Pons (tissue), 1 donor: ENCODE measurements at regions not wholly inside any gene's neighbourhood (a gene's known extent, or its start where the extent isn't known, plus 50 kb on each side); places are given as distances from the start of the nearest gene placed in this dataset.

Experiments
- DNase-seq: peaks from one replicate; pipeline ENCODE4 v3.0.0-alpha.2; 2016; ENCODE audit warnings: low spot score

DNA sequence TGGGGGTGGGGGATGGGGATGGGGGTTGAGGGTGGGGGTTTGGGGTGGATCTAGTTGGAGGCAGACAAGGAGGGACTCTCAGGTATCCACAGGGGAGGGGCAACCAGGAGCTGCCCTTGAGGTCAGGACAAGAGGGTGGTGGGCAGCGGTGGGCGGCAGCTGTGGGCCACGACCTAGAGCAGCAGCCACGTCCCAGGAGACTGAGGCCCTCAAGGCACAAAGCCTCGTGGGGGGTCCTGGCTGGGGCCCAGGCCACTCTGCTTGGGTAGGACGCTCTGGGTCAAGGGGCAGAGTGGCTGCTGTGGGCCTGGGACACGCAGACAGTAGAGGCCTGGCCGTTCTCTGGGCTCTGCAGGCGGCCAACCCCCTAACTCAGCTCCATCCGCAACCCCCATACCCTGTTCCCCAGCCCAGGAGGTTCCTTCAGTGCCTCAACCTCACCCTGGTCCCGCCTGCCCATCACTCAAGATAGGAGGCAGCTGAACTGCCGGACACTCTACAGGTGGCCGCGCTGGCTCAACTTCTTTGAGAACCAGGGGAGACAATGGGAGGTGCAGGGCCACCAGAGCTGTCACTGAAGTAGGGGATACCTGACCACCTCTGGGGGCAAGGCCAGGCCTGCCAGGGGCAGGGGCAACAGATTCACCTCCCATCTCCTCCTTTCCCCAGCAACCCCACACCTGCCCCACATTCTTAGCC, 75.6 kb downstream of the ENGASE start:
- DNase-seq, result no peak

DNA sequence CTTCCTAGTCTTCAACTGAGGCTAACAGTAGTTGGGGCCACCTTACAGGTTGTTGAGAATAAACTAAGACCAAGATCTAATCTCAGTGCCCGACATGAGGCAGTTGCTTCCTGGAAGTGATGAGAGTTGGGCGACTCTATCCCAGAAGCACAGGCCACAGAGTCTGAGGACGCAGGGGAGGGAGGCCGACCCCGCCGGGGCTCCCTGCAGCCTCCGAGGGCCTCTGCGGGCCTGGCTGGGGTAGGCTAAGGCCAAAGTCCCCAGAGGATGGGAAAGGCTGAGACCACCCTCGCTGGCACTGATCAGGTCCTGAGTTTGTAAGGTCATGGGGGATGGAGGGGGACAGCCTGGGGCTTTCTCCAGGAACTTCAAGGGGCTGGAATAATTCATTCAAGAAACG, 74.0 kb downstream of the ENGASE start:
- no peak for DNase-seq

DNA sequence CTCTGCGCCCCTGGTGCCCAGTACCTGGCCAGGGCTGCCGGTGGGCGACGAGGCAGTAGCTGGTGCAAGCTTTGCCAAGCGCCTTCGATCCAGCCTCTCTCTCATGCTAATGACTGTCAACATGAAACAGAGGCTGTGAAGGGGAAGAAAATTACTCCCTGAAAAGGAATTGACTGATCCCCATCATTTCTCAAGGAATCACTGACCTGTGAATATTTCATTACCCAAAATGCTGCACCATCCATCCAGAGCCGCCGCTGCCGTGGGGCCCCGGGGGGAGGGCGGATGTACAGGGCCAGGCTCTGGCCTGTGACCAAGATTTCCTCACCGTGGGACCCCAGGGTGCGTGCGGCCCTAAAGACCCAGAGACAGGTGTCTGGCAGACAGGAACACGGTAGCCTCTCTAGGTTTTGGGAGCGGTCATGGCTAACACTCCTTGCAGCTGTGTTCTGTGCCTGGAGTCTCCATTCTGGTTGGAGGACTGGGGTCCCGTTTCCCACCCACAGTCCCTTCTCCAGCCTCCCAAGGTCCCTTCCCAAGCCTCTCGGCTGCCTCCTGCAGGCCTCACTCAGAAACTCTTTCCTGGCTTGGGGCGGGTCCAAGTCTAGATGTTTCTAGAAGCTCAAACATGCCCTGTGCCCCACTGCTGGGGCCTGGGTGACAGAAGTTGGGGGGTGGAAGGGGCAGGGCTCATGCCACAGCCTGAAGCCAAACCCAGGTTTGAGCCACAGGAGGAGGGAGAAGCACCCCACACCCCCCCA, 73.3 kb downstream of the ENGASE start:
- no peak for DNase-seq

DNA sequence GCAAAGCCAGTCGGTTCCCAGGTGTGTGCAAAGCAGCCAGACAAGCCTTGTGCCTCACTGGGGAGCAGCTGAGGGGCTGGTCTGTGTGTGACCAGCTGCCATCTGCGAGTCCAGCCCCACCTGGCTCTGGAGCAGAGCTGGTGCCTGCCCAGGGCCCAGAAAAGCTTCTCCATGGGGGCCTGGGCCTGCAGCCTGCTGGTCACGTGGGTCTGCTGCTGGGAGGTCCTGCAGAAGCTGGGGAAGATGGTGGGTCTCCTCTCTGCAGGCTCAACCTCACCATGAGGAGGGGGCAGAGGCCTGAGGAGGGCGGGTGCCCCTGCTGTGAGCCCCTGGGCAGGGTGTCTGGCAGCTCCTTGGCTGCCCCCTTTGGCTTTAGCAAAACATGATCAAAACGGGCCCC, 71.9 kb downstream of the ENGASE start:
- DNase-seq, result no peak

DNA sequence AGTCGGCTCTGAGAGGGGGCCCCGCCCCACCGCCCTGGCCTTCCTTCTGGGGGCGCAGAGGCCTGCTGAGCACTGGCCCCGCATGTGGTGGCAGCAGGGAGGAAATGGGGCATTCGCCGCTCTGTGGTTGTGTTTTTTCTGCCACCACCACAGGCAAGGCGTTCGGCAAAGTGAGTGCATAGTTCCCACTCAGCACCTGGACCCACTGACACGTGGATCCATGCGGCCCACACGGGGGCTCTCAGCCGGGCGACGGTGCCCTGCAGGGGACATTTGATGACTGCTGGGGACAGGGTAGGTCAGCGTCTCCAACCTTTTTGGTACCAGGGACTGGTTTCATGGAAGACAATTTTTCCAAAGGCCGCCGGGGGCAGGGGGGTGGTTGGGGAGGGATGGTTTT, 70.9 kb downstream of the ENGASE start:
- DNase-seq, result no peak

DNA sequence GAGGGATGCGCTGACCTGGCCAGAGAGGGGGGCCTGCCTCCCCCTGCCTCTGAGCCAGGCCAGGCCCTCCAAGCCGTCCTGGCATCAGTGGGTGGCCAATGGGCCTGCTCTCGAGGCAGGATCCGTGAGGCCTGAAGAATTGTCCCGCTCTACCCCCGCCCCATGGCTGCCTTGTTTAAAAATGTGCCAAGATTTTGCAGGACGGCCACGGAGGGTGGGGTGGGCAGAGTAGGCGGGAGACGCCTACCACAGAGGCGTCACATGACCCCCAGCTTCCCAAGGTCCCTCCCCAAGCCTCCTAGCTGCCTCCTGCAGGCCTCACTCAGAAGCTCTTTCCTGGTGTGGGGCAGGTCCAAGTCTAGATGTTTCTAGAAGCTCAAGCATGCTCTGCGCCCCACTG, 69.5 kb downstream of the ENGASE start:
- no peak for DNase-seq

DNA sequence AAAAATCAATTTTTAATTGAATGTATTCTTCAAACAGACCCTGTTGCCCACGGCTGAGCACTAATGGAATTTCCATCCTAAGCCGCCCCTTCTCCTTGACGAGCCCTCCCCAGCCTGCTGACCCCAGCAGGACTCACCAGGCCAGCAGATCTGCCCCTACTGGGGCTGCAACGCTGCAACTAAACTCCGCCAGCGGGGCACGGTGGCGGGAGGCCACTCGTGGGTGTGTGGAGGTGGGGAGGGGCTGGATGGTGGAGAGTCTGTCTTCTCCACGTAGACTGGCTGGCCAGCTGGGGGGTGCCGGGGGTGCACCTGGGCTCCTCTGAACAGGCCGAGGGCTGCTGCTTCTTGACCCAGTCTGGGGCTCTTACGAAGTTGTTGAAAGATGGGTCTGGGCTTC, 67.8 kb downstream of the ENGASE start:
- DNase-seq, result no peak

DNA sequence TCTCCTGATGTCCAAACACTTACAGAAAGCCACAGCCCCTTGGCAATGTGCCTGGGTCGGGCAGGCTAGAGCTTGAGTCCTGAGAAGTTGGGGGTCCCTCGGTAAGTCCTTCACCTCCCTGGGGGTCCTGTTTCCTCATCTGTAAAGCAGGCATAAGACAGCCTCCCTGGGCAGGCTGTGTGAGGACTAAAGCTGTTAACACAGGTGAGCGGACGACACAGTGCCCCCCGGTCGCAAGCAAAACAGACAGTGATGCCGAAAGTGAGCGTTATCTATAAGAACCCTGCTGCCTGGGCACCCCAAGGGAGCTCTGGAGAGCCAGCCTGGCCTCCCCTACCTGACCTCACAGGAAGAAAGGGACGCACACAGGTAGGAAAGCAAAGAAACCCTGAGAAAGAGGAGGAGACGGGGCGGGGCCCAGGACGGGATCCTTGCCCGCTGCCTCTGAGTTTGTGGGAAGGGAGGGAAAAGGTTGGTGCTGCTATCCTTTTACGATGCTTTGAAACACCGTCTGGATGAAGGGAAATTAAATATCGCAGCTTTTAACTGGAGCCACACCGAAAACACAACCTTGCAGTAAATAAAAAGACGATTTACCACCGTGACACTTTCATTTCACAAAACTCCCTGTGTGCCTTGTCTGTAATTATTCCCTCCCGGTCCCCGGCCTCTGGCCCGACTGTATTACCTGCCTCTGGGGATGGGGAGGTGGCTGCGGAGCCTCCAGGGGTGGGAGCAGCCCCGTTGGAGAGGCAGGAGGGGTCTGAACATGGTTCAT, 67.1 kb downstream of the ENGASE start:
- no peak for DNase-seq

DNA sequence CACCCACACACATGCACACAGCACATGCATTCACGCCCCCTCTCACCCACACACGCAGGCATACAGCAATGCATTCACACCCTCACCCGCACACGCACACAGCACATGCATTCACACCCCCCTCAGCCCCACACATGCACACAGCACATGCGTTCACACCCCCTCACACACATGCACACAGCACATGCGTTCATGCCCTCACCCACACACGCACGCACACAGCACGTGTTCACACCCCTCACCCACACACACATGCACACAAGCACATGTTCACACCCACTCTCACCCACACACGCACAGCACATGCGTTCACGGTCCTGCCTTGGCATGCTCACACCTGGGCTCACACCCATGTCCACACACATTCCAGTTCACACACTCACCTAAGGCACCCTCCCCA, 64.2 kb downstream of the ENGASE start:
- no peak for DNase-seq

DNA sequence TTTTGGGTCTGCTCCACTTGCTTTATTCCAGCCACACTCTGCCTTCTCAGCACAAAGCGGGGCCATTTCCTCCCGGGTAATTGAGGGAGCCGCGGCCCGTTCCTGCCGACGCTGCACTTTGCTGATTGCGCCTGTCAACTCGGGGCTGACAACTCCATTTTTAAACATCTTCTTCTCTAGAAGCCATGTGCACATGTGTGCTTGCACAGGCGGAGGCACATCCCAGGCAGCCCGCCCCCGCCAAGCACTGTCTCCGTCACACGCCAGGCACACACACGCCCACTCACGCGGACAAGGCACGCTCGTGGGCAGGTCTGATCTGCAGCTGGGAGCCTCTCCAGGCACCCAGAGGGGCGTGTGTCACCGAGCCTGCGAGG, 63.2 kb downstream of the ENGASE start:
- no peak for DNase-seq

DNA sequence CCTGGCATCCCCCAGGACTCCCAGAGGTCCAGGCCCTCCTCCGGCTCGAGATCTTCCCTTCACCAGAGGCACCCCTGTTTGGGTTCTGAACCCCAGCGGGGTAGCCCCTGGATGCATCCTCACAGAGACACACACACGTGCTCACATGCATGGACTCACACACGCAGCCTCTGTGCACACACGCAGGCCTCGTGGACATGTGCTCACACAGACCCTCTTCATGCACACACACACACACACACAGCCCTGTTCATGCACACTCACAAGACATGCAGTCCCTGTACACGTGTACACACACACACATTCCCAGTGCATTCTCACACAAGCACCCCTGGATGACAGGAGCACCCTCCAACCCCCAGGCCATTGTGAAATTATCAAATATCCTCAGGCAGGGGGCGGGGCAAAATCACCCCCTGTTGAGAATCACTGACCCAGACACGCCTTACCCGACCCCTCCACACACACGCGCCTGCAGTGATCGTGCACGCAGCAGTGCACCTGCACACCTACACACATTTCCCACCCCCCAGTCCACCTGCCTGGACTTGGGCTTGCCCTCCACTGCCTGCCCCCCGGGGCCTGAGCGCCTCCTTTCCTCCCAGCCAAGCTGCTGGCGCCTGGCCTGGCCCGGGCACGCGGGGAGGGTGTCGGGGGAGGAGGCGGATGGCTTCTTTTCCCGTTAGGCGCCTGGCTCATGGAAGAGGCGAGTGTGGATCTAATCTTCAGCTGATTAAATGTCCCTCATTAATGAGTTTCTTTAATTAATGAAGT, 62.6 kb downstream of the ENGASE start:
- no peak for DNase-seq

DNA sequence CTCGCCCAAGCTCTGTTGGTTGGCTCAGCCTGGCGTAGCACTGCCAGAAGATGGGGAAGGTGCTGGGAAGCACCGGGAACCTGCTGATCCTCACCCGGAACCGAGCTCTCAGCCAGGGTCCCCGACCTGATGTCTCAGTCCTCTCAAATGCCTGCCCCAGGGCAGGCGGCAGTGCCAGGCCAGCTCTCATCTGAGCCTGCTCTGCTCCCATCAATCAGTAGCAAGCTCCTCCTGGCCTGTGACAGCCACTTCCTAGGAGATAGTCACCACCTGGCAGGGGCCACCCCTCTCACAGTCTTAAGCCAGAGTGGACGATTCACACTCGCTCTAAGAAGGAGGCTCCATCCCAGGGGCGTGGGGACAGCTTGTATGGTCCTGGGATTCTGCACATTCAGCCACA, 62.0 kb downstream of the ENGASE start:
- DNase-seq, result no peak
